ENCODE measurements at regions not wholly inside any gene's neighbourhood (a gene's known extent, or its start where the extent isn't known, plus 50 kb on each side); places are given as distances from the start of the nearest gene placed in this dataset.

GRCh38 chr16:55248058-55248457 is 75.9 kb upstream of the IRX6 start:
- Histone ChIP-seq H3K9me3 (no peaks in the 10 kb centered on the region), H3K27ac (no peak overlapping the region), H3K4me1 (no peaks in the 10 kb centered on the region), H3K4me3 (no peak overlapping the region), H3K27me3 (no peaks in the 10 kb centered on the region), H3K9ac (ENCODE audit: low read depth in 2 of 2, low read length in 2 of 2) (no peak overlapping the region), H3K36me3 (no peaks in the 10 kb centered on the region)
- DNase-seq: no peak
- TF ChIP-seq, protein P1, sequence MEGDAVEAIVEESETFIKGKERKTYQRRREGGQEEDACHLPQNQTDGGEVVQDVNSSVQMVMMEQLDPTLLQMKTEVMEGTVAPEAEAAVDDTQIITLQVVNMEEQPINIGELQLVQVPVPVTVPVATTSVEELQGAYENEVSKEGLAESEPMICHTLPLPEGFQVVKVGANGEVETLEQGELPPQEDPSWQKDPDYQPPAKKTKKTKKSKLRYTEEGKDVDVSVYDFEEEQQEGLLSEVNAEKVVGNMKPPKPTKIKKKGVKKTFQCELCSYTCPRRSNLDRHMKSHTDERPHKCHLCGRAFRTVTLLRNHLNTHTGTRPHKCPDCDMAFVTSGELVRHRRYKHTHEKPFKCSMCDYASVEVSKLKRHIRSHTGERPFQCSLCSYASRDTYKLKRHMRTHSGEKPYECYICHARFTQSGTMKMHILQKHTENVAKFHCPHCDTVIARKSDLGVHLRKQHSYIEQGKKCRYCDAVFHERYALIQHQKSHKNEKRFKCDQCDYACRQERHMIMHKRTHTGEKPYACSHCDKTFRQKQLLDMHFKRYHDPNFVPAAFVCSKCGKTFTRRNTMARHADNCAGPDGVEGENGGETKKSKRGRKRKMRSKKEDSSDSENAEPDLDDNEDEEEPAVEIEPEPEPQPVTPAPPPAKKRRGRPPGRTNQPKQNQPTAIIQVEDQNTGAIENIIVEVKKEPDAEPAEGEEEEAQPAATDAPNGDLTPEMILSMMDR (IDR thresholded peaks at IDR 0.05): no peak
- intact Hi-C loops (cut with DNase I): no loop called here

GRCh38 chr16:55248494-55248893 is 75.5 kb upstream of the IRX6 start:
- no peak overlapping the region for H3K4me3 ChIP-seq
- no peaks in the 10 kb centered on the region for H3K27me3 ChIP-seq
- TF ChIP-seq, protein P1 (IDR thresholded peaks at IDR 0.05): no peak
- H3K4me1 ChIP-seq: no peaks in the 10 kb centered on the region
- peak; percentile 66 for DNase-seq
- H3K9ac ChIP-seq (ENCODE audit: low read depth in 2 of 2, low read length in 2 of 2): no peak overlapping the region
- no peaks in the 10 kb centered on the region for H3K9me3 ChIP-seq
- intact Hi-C loops (cut with DNase I): no loop called here
- H3K27ac ChIP-seq: no peak overlapping the region
- no peaks in the 10 kb centered on the region for H3K36me3 ChIP-seq

GRCh38 chr16:55249361-55249760 is 74.6 kb upstream of the IRX6 start:
- H3K27ac ChIP-seq: no peak overlapping the region
- H3K36me3 ChIP-seq: no peaks in the 10 kb centered on the region
- no peaks in the 10 kb centered on the region for H3K27me3 ChIP-seq
- no peaks in the 10 kb centered on the region for H3K9me3 ChIP-seq
- intact Hi-C loops (cut with DNase I): no loop called here
- no peak for DNase-seq
- no peak overlapping the region for H3K4me3 ChIP-seq
- no peak overlapping the region for H3K9ac ChIP-seq (ENCODE audit: low read depth in 2 of 2, low read length in 2 of 2)
- TF ChIP-seq, protein P1 (IDR thresholded peaks at IDR 0.05): no peak
- H3K4me1 ChIP-seq: no peaks in the 10 kb centered on the region

GRCh38 chr16:55249936-55250335 is 74.1 kb upstream of the IRX6 start:
- H3K27ac ChIP-seq: no peak overlapping the region
- intact Hi-C loops (cut with DNase I): no loop called here
- no peaks in the 10 kb centered on the region for H3K36me3 ChIP-seq
- DNase-seq: no peak
- no peaks in the 10 kb centered on the region for H3K27me3 ChIP-seq
- no peaks in the 10 kb centered on the region for H3K9me3 ChIP-seq
- TF ChIP-seq, protein P1 (IDR thresholded peaks at IDR 0.05): no peak
- H3K4me3 ChIP-seq: no peak overlapping the region
- H3K9ac ChIP-seq (ENCODE audit: low read depth in 2 of 2, low read length in 2 of 2): no peak overlapping the region
- H3K4me1 ChIP-seq: no peaks in the 10 kb centered on the region

- DNase-seq: no peak
- H3K27me3 ChIP-seq: no peaks in the 10 kb centered on the region
- intact Hi-C loops (cut with DNase I): no loop called here
- TF ChIP-seq, protein P1 (IDR thresholded peaks at IDR 0.05): no peak
- H3K9ac ChIP-seq (ENCODE audit: low read depth in 2 of 2, low read length in 2 of 2): no peak overlapping the region
- H3K4me3 ChIP-seq: no peak overlapping the region
- H3K27ac ChIP-seq: no peak overlapping the region
- H3K9me3 ChIP-seq: no peaks in the 10 kb centered on the region
- no peaks in the 10 kb centered on the region for H3K4me1 ChIP-seq
- H3K36me3 ChIP-seq: no peaks in the 10 kb centered on the region
Measured at GRCh38 chr16:55250701-55251100, 73.3 kb upstream of the IRX6 start.

DNA sequence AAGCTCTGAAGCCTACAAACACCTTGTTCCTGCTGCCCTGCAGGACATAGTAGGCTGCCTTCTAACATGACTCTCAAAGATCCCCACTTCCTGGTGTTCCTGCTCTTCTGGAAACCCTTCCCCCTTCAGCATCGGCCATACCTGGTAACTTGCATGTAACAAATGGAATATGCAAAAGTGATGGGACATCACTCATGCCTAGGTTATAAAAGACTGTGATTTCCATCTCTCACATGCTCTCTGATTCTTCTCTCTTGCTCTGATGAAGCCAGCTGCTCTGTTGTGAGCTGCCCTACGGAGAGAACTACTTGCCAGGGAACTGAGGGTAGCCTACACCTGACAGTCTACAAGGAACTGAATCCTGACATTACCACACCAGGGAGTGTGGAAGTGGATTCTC is 72.9 kb upstream of the IRX6 start:
- Histone ChIP-seq H3K36me3 (no peaks in the 10 kb centered on the region), H3K4me3 (no peak overlapping the region), H3K9me3 (no peaks in the 10 kb centered on the region), H3K27me3 (no peaks in the 10 kb centered on the region), H3K4me1 (no peaks in the 10 kb centered on the region), H3K27ac (no peak overlapping the region), H3K9ac (ENCODE audit: low read depth in 2 of 2, low read length in 2 of 2) (no peak overlapping the region)
- intact Hi-C loops (cut with DNase I): no loop called here
- no peak for DNase-seq
- TF ChIP-seq, protein P1 (IDR thresholded peaks at IDR 0.05): no peak
